Left forelimb (tissue), 1 donor: ENCODE measurements at regions not wholly inside any gene's neighbourhood (a gene's known extent, or its start where the extent isn't known, plus 50 kb on each side); places are given as distances from the start of the nearest gene placed in this dataset.

ENCODE experiments used
- DNase-seq: peaks from one replicate; pipeline ENCODE4 v3.0.0-alpha.2; 2018; ENCODE audit warnings: low spot score

DNA sequence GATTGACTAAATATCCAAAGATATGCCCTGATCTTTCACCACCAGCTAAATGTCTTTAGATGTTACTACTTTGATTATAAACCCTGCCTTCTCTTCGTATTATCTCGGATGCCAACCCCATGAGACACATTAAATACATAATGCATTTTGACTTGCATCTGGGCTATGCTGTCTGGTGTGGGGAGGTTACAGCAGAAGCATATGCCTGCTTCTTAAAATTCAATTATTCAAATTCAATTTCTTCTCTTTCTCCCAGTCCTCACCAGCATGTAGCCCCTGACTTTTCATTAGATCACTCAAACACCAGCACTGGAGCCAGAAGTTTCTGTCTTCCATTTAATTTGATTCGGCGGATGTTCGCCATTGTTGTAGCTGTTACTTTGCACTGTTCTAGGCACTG lies 360.7 kb upstream of the CAMK1G start:
- DNase-seq: no peak

- no peak for DNase-seq
Observed at GRCh38 chr1:209223791-209224190, 359.7 kb upstream of the CAMK1G start.

DNA sequence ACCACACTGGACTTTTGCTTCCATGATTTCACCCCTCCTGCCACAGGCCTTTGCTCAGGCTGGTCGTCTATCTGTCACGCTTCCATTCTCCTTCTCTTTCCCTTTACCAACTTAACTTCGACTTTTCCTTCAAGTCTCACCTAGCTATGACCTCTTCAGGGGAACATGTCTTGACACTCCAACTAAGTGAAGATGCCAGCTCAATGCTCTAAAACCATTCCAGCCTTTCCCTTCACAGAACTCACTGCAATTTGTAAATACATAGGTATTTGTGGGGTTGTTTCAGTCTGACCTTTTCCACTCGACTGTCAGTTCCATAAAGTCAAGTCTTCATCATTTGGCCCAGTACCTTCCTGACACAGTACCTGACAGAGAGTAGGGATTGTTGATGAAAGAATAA lies 358.6 kb upstream of the CAMK1G start:
- no peak for DNase-seq

GRCh38 chr1:209227171-209227570 lies 356.3 kb upstream of the CAMK1G start:
- DNase-seq: no peak

- no peak for DNase-seq
Observed at GRCh38 chr1:209227941-209228340, 355.6 kb upstream of the CAMK1G start.

GRCh38 chr1:209229494-209230061 lies 353.9 kb upstream of the CAMK1G start:
- no peak for DNase-seq

GRCh38 chr1:209230314-209230713 lies 353.2 kb upstream of the CAMK1G start:
- no peak for DNase-seq

DNA sequence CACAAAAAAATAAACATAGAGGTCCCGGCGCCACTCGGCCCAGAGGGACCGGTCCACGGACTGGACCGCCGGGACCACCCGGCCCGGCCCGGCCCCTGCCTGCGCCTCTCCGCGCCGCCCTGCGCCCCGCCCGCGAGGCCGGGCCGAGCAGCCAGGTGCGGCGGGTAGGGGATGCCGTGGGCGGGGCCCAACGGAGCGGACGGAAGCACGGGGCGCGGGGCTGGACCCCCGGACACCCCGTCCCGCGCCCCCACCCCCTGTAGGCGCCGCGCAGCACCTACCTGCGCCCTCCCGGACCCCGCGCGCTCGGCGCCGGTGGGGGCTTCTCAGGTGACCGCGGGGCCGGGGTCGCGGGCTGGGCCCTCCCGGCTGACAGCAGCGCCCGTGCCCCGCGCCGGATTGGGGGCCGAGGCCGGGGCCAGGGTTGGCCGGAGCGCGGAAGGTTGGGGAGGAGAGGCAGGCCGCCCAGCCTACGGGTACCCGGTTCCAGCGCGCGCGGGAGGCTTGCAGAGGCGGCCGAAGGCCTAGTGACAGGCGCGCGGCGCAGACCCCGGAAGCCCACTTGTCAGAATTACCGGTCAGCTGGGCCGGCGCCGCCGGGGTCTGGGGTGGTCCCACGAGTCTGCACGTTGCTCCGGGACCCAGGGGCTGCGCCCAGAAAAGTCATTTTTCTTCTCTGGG lies 351.9 kb upstream of the CAMK1G start:
- no peak for DNase-seq

GRCh38 chr1:209232197-209232596 lies 351.3 kb upstream of the CAMK1G start:
- DNase-seq: no peak

GRCh38 chr1:209232759-209233158 lies 350.8 kb upstream of the CAMK1G start:
- no peak for DNase-seq

- DNase-seq: no peak
Observed at GRCh38 chr1:209235166-209235565, 348.3 kb upstream of the CAMK1G start.

DNA sequence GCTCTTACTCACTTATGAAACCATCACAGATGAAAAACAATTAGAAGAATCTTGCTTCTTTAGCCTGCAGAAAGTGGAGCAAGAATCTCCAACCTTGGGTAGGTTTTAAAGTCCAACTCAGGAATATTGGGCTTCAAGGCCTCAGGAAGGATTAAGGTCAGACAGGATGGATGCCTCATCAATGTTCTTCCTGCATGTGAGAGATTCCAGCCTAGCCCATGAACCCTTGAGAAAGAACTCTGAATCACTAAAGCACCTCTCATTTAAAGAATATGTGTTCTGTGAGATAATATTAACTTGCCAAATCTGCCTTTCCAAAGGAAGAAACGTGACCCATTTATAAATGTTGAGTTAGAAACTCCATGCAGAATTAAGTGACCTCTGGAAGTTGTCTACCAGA lies 345.2 kb upstream of the CAMK1G start:
- no peak for DNase-seq

GRCh38 chr1:209240351-209240750 lies 343.2 kb upstream of the CAMK1G start:
- no peak for DNase-seq

- DNase-seq: no peak
Observed at GRCh38 chr1:209241487-209241886, 342.0 kb upstream of the CAMK1G start.

- DNase-seq: no peak
Observed at GRCh38 chr1:209248649-209249279, 334.8 kb upstream of the CAMK1G start.

DNA sequence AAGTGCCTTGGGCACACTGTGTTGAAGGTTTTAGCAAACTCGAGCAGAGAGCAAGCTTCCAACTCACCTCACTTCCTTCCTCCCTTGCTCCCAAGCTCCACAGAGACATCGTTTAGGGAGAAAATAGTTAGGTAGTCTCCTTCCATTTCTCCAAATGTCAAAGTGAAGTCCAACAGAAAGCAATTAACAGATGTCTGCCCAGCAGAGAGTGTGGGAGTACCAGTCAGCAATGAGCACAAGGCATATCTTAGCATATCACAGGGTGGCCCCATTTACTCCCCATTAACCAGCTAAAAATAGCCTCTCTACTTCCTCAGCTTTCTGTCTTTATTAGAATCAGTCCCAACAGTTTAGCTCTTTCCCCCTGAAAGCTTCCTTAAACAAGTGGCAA lies 334.2 kb upstream of the CAMK1G start:
- DNase-seq: no peak

GRCh38 chr1:209249785-209250440 lies 333.6 kb upstream of the CAMK1G start:
- no peak for DNase-seq

- no peak for DNase-seq
Observed at GRCh38 chr1:209250861-209251636, 332.5 kb upstream of the CAMK1G start.

DNA sequence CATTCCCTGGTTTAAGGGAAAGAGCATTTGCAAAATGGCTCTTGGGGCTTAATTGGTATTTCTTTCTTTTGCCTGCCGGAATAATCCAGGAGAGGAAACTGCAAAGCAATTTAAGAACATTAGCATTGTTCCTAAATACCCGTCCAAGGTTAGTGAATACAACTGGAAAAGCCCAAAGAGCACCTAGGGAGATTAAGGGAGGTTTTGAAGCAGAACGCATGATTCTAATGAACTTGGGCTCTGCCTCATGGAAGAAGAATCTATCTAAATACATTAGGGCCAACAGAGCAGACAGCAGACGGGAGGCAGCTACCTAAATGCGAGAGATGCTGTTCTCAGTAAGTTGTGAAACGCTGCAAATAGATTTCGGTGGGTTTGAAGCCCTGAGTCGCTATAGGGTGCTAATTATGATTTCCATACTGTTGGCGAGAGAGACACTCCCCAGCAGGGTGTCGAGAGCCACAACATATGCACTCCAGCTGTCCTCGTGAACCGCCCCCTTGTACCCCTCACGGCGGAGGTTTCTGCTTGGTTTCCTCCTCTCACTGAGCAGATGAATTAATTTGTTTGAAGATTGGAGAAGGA lies 326.7 kb upstream of the CAMK1G start:
- no peak for DNase-seq

DNA sequence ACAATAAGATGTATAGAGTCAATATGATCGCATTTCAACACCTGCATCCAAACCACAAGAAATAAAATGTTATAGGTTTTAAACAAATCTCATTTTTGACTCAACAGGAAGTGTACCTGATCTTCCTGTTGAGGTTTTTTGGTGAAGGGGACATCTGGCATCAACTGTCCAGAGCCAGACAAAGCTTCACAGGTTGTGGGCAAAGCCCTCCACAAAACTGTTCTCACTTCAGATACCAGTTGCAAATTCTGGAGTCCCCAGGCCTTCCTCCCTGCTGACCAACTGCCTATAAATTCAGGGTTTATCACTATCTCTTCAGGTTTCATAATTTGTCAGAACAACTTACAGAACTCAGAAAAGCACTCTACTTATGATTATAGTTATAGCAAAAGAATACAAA lies 326.1 kb upstream of the CAMK1G start:
- no peak for DNase-seq

DNA sequence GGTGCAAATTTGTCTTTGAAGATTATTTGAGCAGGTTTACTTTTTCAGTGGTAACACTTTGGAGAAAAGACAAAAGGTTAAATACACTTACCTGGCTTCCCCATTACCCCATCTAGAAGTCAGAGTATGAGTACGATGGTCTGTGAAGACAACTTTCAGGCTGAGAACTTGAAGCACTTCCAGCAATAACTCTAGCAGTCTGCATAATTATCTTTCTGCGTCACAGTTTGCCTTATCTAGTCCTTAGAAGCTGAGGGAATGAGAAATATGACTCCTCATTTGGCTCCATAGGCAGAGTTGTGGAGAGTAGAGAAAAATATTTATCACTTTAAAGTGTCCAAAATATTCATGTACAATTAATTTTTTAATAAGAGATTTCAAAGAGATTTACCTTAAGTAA lies 323.4 kb upstream of the CAMK1G start:
- no peak for DNase-seq

- no peak for DNase-seq
Observed at GRCh38 chr1:209262631-209263030, 320.9 kb upstream of the CAMK1G start.
